Tibial nerve (tissue), 4 donors: ENCODE measurements at regions not wholly inside any gene's neighbourhood (a gene's known extent, or its start where the extent isn't known, plus 50 kb on each side); places are given as distances from the start of the nearest gene placed in this dataset.

Experiments used
- CTCF ChIP-seq, 5 experiments: fragments of 200-600 bp in 3 of 5; fragments of 450-650 bp in 2 of 5; sonication (generic) in 3 of 5; IDR thresholded peaks; one replicate each; pipeline ENCODE4 v1.5.1; 2016 to 2019; ENCODE audit warnings: antibody characterized with exemption in 5 of 5, mild to moderate bottlenecking in 3 of 5, moderate library complexity in 2 of 5
- EP300 ChIP-seq, 2 donors: sonication (generic); formaldehyde crosslinking; IDR thresholded peaks; one replicate each; pipeline ENCODE4 v1.6.1; 2017; ENCODE audit warnings: antibody characterized with exemption in 2 of 2, mild to moderate bottlenecking in 1 of 2
- POLR2A ChIP-seq, 2 donors: fragments of 450-650 bp; IDR thresholded peaks; one replicate each; pipeline ENCODE4 v1.6.1; 2017; ENCODE audit warnings: antibody characterized with exemption in 2 of 2, mild to moderate bottlenecking in 2 of 2, moderate library complexity in 2 of 2

DNA sequence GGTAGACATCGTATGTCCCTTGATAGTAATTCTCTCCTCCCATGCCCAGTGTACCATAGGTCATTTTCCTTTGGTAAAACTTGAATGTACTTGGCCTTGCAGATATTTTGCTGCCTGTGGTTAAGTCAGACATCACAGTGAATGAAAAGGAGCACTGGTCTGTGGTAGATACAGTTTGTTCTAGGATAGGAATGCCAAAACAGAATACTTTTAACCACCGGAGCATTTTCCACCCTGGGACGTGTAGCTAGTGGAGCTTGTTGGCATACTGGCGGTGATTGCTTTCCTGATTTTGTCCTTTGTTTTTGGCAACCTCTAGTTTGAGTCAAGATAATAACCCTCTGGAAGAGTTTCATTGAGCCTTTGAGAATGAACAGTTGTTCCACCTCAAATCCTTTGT lies 92.0 kb upstream of the BMPER start:
- TF ChIP-seq CTCF (IDR thresholded peaks at IDR 0.05) (no peak), POLR2A (IDR thresholded peaks at IDR 0.05) (no peak), EP300 (IDR thresholded peaks at IDR 0.05) (peak in 1 of 2 donors; percentile 63)
